Hepatocyte (in vitro differentiated cells): ENCODE measurements at regions not wholly inside any gene's neighbourhood (a gene's known extent, or its start where the extent isn't known, plus 50 kb on each side); places are given as distances from the start of the nearest gene placed in this dataset.

ENCODE experiments used
- DNase-seq: peaks from one replicate; pipeline ENCODE4 v3.0.0-alpha.2; 2016; ENCODE audit warnings: low spot score
- H2AFZ ChIP-seq: fragments of 200-600 bp; sonication (generic); 2 replicates; pipeline ENCODE4 v1.6.0; 2016; ENCODE audit warnings: antibody characterized with exemption, mild to moderate bottlenecking
- H3K27ac ChIP-seq: fragments of 200-600 bp; sonication (generic); 2 replicates; pipeline ENCODE4 v1.5.1; 2016; ENCODE audit warnings: mild to moderate bottlenecking
- H3K27me3 ChIP-seq: fragments of 200-600 bp; sonication (generic); 2 replicates; pipeline ENCODE4 v1.6.1; 2016
- H3K36me3 ChIP-seq: fragments of 200-600 bp; sonication (generic); replicated peaks from 2 replicates; pipeline ENCODE4 v1.5.1; 2016; ENCODE audit warnings: low read depth; ENCODE audit not compliant: insufficient read depth
- H3K4me1 ChIP-seq: fragments of 200-600 bp; sonication (generic); 2 replicates; pipeline ENCODE4 v1.5.1; 2016; ENCODE audit warnings: mild to moderate bottlenecking, moderate library complexity; ENCODE audit not compliant: insufficient read depth
- H3K4me2 ChIP-seq: fragments of 200-600 bp; sonication (generic); 2 replicates; pipeline ENCODE4 v1.6.0; 2016
- H3K4me3 ChIP-seq: fragments of 200-600 bp; sonication (generic); 2 replicates; pipeline ENCODE4 v1.5.1; 2016; ENCODE audit warnings: mild to moderate bottlenecking
- H3K79me2 ChIP-seq: fragments of 200-600 bp; sonication (generic); 2 replicates; pipeline ENCODE4 v1.6.0; 2017; ENCODE audit warnings: mild to moderate bottlenecking
- H3K9me2 ChIP-seq: fragments of 200-600 bp; sonication (generic); replicated peaks from 2 replicates; pipeline ENCODE4 v1.6.0; 2017; ENCODE audit warnings: mild to moderate bottlenecking; ENCODE audit not compliant: insufficient read depth
- H3K9me3 ChIP-seq: fragments of 200-600 bp; sonication (generic); 2 replicates; pipeline ENCODE4 v1.5.1; 2016; ENCODE audit warnings: low read depth, mild to moderate bottlenecking
- H4K20me1 ChIP-seq: fragments of 200-600 bp; sonication (generic); 2 replicates; pipeline ENCODE4 v1.6.0; 2016; ENCODE audit warnings: mild to moderate bottlenecking; ENCODE audit not compliant: insufficient read depth, poor library complexity, severe bottlenecking
- EZH2 ChIP-seq: fragments of 200-600 bp; sonication (generic); IDR thresholded peaks from 2 replicates; pipeline ENCODE4 v1.6.1; 2016; ENCODE audit warnings: antibody characterized with exemption, mild to moderate bottlenecking, borderline replicate concordance
- EZH2phosphoT487 ChIP-seq: fragments of 200-600 bp; sonication (generic); IDR thresholded peaks from one replicate; pipeline ENCODE4 v1.6.1; 2018; ENCODE audit warnings: antibody characterized with exemption, mild to moderate bottlenecking, low read depth, moderate library complexity; ENCODE audit not compliant: unreplicated experiment, severe bottlenecking
- WGBS: methylation state at CpG from one replicate; pipeline ENCODE4 v1.1.6; 2016; ENCODE audit warnings: low lambda C conversion rate; ENCODE audit errors: missing lambda C conversion rate; 5-methylcytosine and 5-hydroxymethylcytosine counted together
- TF ChIP-seq, protein P1 (sequence below): fragments of 200-600 bp; sonication (generic); IDR thresholded peaks from 2 replicates; pipeline ENCODE4 v1.5.1; 2016; ENCODE audit warnings: antibody characterized with exemption, mild to moderate bottlenecking; ENCODE audit not compliant: poor library complexity

- Histone ChIP-seq H3K9me2 (no peaks in the 10 kb centered on the region), H3K9me3 (no peaks in the 10 kb centered on the region), H3K4me1 (no peaks in the 10 kb centered on the region), H3K79me2 (no peaks in the 10 kb centered on the region), H4K20me1 (no peaks in the 10 kb centered on the region), H3K4me2 (no peak overlapping the region), H3K36me3 (no peaks in the 10 kb centered on the region), H3K27me3 (no peaks in the 10 kb centered on the region), H3K27ac (no peak overlapping the region), H2AFZ (no peak overlapping the region), H3K4me3 (no peak overlapping the region)
- WGBS, result 64% methylated on average over 2 of the region's 2 CpGs
- no peak for DNase-seq
- TF ChIP-seq EZH2 (no peak), EZH2phosphoT487 (no peak)
- TF ChIP-seq, protein P1, sequence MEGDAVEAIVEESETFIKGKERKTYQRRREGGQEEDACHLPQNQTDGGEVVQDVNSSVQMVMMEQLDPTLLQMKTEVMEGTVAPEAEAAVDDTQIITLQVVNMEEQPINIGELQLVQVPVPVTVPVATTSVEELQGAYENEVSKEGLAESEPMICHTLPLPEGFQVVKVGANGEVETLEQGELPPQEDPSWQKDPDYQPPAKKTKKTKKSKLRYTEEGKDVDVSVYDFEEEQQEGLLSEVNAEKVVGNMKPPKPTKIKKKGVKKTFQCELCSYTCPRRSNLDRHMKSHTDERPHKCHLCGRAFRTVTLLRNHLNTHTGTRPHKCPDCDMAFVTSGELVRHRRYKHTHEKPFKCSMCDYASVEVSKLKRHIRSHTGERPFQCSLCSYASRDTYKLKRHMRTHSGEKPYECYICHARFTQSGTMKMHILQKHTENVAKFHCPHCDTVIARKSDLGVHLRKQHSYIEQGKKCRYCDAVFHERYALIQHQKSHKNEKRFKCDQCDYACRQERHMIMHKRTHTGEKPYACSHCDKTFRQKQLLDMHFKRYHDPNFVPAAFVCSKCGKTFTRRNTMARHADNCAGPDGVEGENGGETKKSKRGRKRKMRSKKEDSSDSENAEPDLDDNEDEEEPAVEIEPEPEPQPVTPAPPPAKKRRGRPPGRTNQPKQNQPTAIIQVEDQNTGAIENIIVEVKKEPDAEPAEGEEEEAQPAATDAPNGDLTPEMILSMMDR, result no peak
Measured at GRCh38 chr10:36946598-36946997, 178.8 kb upstream of the ANKRD30A start.

DNA sequence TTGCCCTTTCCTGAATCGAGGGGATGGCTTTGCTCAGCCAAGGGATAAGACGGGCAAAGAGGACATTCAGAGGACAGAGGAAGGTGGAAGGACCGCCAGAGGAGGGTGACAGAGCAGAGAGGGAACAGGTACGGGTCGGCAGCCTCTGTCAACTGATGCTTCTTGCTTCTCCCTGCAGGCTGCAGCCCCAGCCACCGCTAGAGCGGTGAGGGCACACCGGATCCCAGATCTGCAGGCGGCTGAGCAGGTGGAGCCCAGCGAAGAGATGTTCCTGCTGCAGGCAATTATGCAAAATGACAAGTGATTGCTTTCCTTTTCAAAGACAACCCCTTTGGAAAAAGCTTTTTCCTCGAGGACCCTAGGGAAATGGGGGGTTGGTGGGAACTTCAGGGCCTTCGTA lies 181.9 kb upstream of the ANKRD30A start:
- H3K79me2 ChIP-seq, result no peaks in the 10 kb centered on the region
- H3K4me2 ChIP-seq, result no peak overlapping the region
- H3K27me3 ChIP-seq, result no peaks in the 10 kb centered on the region
- WGBS, result 72% methylated on average over 12 of the region's 12 CpGs
- no peaks in the 10 kb centered on the region for H4K20me1 ChIP-seq
- no peak overlapping the region for H3K4me3 ChIP-seq
- H3K4me1 ChIP-seq, result no peaks in the 10 kb centered on the region
- TF ChIP-seq, protein P1, result no peak
- TF ChIP-seq EZH2phosphoT487 (no peak), EZH2 (no peak)
- no peak overlapping the region for H3K27ac ChIP-seq
- no peak overlapping the region for H2AFZ ChIP-seq
- no peak for DNase-seq
- H3K9me2 ChIP-seq, result no peaks in the 10 kb centered on the region
- no peaks in the 10 kb centered on the region for H3K36me3 ChIP-seq
- H3K9me3 ChIP-seq, result no peaks in the 10 kb centered on the region

GRCh38 chr10:36942616-36943015 lies 182.8 kb upstream of the ANKRD30A start:
- 71% methylated on average over 8 of the region's 8 CpGs for WGBS
- no peak for DNase-seq
- Histone ChIP-seq H3K36me3 (no peaks in the 10 kb centered on the region), H3K4me3 (no peak overlapping the region), H3K27me3 (no peaks in the 10 kb centered on the region), H3K9me3 (no peaks in the 10 kb centered on the region), H3K4me1 (no peaks in the 10 kb centered on the region), H4K20me1 (no peaks in the 10 kb centered on the region), H3K79me2 (no peaks in the 10 kb centered on the region), H2AFZ (no peak overlapping the region), H3K27ac (no peak overlapping the region), H3K9me2 (no peaks in the 10 kb centered on the region), H3K4me2 (no peak overlapping the region)
- TF ChIP-seq EZH2phosphoT487 (no peak), EZH2 (no peak)
- TF ChIP-seq, protein P1, result no peak

GRCh38 chr10:36903040-36903439 lies 222.4 kb upstream of the ANKRD30A start:
- TF ChIP-seq EZH2phosphoT487, result no peak
- TF ChIP-seq EZH2, result no peak
- TF ChIP-seq, protein P1, result no peak
- no peaks in the 10 kb centered on the region for H3K4me1 ChIP-seq
- no peaks in the 10 kb centered on the region for H3K36me3 ChIP-seq
- no peak for DNase-seq
- H3K27me3 ChIP-seq, result no peaks in the 10 kb centered on the region
- no peak overlapping the region for H3K27ac ChIP-seq
- no peaks in the 10 kb centered on the region for H3K9me3 ChIP-seq
- H3K9me2 ChIP-seq, result no peaks in the 10 kb centered on the region
- H3K4me3 ChIP-seq, result no peak overlapping the region
- no peaks in the 10 kb centered on the region for H3K79me2 ChIP-seq
- H4K20me1 ChIP-seq, result no peaks in the 10 kb centered on the region
- no peak overlapping the region for H3K4me2 ChIP-seq
- 85% methylated on average over 2 of the region's 2 CpGs for WGBS
- no peak overlapping the region for H2AFZ ChIP-seq
